H1 (cell line): ENCODE measurements at regions not wholly inside any gene's neighbourhood (a gene's known extent, or its start where the extent isn't known, plus 50 kb on each side); places are given as distances from the start of the nearest gene placed in this dataset.

Experiments
- GTF2F1 ChIP-seq: IDR thresholded peaks from 2 replicates; pipeline ENCODE4 v1.6.1; 2012; ENCODE audit warnings: low read depth, low read length, improper control_type of control experiment, borderline replicate concordance
- KDM4A ChIP-seq: IDR thresholded peaks from one replicate; pipeline ENCODE4 v1.7.1; 2012; ENCODE audit warnings: low read depth, mild to moderate bottlenecking, moderate library complexity, low read length, inconsistent platforms; ENCODE audit not compliant: severe bottlenecking
- KDM5A ChIP-seq: fragments of 200-600 bp; IDR thresholded peaks from 2 replicates; pipeline ENCODE4 v1.7.1; 2012; ENCODE audit warnings: mild to moderate bottlenecking, low read length, inconsistent platforms, mixed read lengths
- POU5F1 ChIP-seq: IDR thresholded peaks from 2 replicates; pipeline ENCODE4 v1.6.1; 2011; ENCODE audit warnings: low read depth, mild to moderate bottlenecking, low read length, moderate library complexity
- RXRA ChIP-seq: IDR thresholded peaks from 2 replicates; pipeline ENCODE4 v1.6.1; 2011; ENCODE audit warnings: low read depth, mild to moderate bottlenecking, low read length, moderate library complexity; ENCODE audit not compliant: insufficient read depth
- SIN3A ChIP-seq, 2 experiments: IDR thresholded peaks in 1 of 2; conservative IDR thresholded peaks in 1 of 2; 2 replicates each; pipeline ENCODE4 v1.6.1; 2011 to 2012; ENCODE audit warnings: low read length in 2 of 2, improper control_type of control experiment in 1 of 2, low read depth in 1 of 2, mild to moderate bottlenecking in 1 of 2
- SIX5 ChIP-seq: IDR thresholded peaks from 2 replicates; pipeline ENCODE4 v1.6.1; 2011; ENCODE audit warnings: mild to moderate bottlenecking, low read depth, low read length

- TF ChIP-seq POU5F1 (no peak), SIX5 (no peak), KDM4A (no peak), GTF2F1 (no peak), RXRA (no peak), SIN3A (conservative IDR thresholded peaks at IDR 0.05 in 1 of 2, IDR thresholded peaks at IDR 0.05 in 1 of 2; ENCODE audit: low read depth in 1 of 2, low read length in 2 of 2) (no peak), KDM5A (no peak)
Observed at GRCh38 chr1:208979776-208980175, 603.7 kb upstream of the CAMK1G start (continued).
